ENCODE measurements at regions not wholly inside any gene's neighbourhood (a gene's known extent, or its start where the extent isn't known, plus 50 kb on each side); places are given as distances from the start of the nearest gene placed in this dataset.

- TF ChIP-seq POLR2AphosphoS5 (IDR thresholded peaks at IDR 0.05): no peak
- TF ChIP-seq, protein P1, sequence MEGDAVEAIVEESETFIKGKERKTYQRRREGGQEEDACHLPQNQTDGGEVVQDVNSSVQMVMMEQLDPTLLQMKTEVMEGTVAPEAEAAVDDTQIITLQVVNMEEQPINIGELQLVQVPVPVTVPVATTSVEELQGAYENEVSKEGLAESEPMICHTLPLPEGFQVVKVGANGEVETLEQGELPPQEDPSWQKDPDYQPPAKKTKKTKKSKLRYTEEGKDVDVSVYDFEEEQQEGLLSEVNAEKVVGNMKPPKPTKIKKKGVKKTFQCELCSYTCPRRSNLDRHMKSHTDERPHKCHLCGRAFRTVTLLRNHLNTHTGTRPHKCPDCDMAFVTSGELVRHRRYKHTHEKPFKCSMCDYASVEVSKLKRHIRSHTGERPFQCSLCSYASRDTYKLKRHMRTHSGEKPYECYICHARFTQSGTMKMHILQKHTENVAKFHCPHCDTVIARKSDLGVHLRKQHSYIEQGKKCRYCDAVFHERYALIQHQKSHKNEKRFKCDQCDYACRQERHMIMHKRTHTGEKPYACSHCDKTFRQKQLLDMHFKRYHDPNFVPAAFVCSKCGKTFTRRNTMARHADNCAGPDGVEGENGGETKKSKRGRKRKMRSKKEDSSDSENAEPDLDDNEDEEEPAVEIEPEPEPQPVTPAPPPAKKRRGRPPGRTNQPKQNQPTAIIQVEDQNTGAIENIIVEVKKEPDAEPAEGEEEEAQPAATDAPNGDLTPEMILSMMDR (IDR thresholded peaks at IDR 0.05): no peak
Observed at GRCh38 chr4:37765741-37766140, 60.7 kb upstream of the PGM2 start.

All from suprapubic skin (tissue), 3 donors.